ENCODE measurements at regions not wholly inside any gene's neighbourhood (a gene's known extent, or its start where the extent isn't known, plus 50 kb on each side); places are given as distances from the start of the nearest gene placed in this dataset.
"Not testable (repeated sequence)": the region's sequence is repeated elsewhere in the genome, so short reads cannot be mapped to it uniquely, and the experiment has no call there.

DNA sequence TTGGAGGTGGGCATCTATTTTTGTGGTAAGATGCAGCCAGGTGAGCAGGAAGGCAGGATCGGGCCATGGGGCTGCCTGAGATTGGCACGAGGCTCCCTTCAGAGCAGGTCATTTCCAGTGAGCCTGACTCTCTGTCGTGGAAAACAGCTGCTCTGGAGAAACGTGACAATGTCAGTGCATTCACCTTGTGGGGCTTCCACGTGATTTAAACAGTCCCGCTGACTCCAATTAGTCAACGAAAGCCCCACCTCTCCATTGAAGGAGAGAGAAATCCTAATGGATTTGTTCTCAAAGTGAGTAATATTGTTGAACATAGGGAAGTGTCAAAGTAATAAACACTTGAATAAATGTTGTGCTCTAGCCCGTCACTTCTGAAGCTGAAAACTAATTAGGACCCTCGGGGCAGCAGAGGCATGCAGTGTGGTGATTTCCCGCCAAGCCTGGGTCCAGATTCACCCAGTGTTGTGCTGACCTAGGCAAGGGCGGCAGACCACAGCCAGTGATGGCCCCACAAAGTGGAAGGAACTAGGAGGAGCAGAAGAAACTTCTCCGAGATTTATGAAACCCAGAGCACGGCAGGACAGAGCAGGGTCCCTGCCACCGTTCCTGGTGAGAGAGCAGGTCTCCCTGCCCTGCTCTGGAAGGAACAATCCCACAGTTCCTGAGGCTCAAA, 172.5 kb upstream of the C1orf174 start:
- no peak for DNase-seq

DNA sequence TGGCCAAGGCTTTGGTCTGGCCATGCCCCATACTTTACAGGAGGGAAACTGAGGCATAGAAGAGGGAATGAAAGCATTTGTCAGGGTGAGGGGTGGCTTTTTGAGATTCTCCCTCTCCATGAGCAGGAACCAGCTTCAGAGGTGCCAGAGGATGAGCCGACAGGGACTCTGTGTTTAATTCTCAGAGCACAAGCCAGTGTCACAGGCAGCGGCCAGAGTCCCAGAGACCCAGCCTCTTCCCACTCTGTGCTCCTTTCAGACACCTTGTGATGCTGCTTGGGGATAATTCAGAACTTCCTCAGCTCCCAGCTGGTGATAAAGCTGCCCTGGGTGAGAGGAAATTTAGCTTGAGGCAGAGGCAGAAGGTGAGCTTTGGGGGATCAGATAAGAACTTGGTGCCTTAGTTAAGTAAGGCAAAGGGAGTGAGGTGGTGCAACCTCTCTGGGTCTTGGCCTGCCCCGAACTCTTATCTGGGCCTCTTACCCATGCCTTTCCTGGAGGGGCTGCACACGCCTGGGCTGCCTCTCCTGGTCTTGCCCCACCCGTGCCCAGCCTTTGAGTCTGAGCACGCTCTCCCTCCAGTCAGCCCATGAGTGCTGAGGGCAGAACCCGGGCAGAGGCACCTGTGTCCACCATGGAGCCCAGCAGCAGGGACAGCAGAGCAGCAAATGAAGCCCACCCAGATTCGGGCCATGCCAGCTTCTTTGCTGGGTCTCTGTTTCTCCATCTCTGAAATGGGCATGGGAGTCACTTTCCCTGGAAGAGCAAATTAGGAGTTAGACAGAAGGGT, 175.6 kb upstream of the C1orf174 start:
- no peak for DNase-seq

DNA sequence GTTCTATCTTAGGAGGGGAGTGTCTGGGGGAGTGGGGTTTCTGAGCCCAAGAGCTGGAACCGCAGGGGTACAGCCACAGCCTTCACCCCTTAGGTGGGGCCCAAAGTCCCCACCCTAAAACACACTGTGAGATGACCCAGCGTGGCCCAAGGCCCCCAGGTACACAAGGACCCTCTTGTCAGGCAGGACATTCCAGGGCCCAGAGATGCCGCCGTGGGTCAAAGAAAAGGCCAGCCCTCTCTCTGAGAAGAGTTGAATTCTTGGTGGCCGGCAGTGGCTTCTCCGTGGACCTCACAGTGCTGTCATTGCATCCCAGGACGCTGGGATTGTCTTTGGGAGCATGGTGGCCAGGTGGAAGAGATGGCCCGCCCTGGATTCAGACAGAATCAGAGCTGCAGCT, 176.3 kb upstream of the C1orf174 start:
- no peak for DNase-seq

DNA sequence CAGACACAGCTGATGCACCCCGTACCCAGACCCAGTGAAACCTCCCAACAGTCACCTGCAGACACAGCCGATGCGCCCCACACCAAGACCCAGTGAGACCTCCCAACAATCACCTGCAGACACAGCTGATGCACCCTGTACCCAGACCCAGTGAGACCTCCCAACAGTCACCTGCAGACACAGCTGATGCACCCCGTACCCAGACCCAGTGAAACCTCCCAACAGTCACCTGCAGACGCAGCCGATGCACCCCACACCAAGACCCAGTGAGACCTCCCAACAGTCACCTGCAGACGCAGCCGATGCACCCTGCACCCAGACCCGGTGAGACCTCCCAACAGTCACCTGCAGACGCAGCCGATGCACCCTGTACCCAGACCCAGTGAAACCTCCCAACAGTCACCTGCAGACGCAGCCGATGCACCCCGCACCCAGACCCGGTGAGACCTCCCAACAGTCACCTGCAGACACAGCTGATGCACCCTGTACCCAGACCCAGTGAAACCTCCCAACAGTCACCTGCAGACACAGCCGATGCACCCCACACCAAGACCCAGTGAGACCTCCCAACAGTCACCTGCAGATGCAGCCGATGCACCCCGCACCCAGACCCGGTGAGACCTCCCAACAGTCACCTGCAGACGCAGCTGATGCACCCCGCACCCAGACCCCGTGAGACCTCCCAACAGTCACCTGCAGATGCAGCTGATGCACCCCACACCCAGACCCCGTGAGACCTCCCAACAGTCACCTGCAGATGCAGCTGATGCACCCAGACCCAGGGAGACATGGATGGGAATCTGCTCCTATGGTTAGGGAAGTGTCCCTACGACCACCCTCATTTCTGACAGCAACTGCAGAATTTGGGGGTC, 178.3 kb upstream of the C1orf174 start:
- DNase-seq = not testable (repeated sequence)

DNA sequence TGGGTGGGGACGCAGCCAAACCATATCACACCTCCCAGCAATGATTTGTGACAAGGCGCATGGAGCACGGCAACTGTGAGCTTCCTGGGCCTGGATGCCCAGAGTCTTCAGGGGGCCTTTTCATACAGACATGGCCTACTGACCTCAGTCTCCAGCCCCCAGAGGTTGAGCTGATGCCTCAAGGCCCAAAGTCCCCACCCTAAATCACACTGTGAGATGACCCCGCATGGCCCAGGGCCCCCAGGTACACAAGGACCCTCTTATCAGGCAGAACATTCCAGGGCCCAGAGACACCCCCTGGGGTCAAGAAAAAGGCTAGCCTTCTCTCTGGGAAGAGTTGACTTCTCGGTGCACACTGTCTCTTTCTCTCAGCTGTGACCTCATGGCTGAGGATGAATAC, 179.7 kb upstream of the C1orf174 start:
- no peak for DNase-seq

DNA sequence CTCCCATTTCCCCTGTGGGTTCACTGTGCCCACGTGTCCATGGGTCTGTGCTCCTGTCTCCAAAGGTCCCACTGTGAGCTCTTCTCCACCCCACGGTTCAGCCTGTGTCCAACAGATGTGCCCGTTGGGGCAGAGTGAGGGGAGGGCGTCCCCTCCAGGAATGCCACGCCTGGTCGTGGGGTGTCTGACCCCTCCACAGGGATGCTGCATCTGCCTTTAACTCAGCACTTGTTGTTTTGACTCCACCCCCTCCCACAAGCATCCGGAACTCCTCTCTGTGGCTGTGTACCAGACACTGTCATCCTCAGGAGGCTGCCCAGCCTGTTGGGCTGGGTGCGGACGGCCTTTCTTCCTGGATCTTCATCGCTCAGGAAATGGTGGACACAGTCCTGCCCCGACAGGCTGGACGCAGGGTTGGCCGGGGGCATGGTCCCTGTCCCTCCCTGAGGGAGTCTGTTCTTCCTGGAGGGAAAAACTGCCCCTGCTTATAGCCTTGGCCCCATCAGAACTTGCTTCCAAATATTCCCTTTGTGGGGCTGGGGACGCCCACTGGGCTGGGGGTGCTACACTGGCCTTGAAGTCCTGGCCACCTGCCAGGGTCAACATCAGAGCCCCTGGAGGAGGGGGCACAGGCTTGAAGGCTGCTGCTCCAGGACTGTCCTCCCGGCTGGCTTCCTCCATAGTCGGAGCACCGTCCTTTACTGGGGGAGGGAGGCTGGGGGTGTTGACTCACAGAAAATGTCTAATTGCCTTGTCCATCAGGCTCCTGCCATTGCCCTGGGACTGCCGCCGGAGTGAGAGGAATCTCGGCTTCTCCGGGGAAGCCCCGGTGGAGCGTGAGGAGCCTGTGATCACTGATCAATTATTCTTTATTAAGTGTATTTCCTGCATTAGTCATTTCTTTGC, 182.0 kb upstream of the C1orf174 start:
- no peak for DNase-seq

DNA sequence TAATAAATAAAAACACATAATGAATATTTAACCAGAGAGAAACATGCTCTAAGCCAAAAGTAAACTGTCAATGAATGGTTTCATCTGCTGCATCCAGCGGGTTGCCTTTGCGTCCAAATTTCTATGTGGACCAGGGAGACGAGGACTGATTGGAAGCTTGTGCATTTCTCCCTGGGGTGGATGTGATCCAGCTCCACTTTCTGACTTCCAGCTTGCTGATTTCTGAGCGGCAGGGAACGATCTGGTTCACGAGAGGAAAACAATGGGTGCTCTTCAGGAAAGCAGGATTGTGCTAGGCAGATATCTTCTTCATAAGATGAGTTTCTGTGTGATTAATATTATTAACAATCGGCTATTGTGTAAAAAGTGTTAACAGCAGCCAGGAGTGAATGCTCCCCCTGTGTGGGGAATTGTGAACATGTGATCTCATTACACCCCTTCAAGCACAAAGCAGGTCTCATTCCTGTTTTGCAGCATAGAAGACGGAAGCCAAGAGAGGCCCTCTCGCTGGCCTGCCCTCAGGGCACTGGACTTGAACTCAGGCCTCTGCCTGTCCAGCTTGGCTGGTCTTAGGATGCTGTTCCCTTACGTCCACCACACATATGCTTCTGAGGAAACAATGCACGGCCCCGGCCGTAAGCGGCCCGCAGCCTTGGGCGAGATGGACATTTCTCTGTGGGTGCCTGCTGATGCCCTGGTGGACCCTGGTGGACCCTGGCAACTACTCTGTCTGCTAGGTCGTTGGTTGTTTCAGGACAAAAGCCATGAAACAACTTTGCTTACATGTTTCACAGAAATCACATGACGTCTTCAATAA, 183.4 kb upstream of the C1orf174 start:
- no peak for DNase-seq

DNA sequence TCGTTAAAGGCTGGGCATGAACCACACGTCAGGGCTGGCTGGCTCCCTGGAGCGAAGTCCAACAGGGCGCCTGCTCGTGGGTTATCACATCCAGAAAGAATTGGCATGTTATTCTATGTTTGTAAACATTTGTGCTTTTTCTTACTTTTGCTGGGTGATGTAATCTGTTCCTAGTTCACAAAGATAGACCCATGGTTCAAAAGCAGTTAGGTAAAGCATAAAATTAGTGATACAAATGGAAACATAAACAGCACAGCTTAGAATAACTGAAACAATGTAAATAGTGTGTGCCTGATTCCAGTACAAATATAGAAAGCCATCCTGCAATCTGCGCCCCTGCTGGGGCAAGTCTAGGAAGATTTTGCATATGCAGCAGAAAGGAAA, 184.0 kb upstream of the C1orf174 start:
- no peak for DNase-seq

DNA sequence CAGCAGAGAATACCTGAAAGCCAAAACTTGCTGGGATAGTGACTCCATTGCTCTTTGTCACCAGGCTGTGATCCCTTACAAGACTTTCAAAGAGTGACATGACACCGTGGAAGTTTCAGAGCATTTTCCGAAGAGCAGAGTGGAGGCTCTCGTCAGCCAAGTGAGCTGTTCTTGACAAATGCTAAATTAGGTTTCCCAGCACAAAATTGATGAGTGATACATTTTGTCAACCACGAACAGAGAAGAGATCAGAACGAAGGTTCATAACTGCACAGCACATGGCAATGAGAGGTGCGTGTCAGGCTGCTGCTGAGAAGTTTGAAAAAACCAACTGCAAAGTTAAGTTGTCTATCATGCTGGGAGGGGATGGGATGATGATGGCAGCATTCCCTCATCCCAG, 184.4 kb upstream of the C1orf174 start:
- DNase-seq = no peak

DNA sequence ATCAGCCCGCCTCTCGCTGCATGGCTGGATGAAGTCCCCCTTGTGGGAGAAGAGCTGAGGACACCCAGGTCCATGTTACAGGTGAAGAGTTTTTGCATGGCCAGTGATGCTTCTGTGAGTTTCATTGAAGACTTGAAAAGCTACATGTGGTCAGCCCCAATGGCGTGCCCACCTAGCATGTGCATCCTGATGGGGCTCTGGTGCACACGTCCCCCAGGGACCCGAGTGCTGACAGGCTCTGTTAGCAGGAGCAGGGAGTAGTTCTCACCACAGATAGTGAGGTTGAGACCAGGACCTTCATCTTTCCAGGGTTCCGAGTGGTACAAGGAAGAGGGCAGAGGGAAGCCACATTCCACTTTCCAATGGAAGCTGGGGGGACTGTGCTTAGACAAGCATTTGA, 184.8 kb upstream of the C1orf174 start:
- no peak for DNase-seq

DNA sequence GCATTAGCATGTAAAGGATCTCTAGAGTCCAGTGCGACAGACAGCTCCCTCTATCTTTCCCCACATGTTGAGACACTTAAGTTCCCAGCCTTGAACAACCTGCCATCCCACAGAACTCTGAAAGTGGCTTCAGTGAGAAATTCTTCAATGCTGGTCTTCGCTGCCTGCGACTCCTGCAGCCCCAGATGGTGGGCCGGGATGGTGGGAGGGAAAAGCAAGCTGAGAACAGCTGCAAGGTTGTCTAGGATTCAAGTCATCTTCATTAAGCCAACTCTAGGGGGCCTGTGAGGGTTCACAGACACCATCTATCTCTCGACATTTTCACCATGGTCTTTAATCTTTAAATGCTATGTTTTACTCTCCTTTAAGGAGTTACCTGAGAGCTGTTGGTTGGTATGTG, 185.5 kb upstream of the C1orf174 start:
- no peak for DNase-seq

DNA sequence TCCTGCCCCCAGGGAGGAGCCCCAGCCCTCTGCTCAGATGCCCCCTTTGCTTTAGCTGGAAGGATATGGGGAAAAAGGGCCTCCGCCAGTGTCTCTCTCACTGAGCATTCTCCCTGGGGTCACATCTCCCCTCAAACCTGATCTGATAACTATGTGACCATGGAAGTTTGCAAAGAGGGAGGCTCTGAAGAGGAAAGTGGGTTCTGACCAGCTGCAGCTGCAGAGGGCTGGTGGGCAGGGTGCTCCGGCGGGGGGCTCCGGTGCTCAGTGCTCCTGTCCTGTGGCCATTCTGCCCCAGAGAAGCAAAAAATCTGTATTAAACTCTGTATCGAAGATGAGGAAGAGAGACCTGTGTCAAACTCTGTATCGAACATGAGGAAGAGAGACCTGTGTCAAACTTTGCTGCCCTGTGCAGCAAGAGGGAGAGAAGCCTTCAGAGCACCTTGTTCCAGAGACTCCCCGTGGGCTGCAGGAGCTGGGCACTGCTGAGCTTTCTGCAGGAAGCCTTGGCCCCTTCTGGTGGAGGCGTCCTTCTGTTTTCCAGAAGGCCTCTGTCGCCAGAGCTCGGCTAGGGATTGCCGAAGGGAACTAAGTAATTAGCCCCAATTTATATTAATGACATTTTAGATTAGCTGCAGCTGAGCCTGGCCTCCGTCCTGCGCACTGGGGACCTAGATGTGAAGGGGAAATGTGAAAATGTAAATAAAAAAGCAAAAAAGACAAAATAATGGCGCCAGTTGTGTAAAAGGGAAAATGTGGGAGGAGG, 186.2 kb upstream of the C1orf174 start:
- DNase-seq = no peak

DNA sequence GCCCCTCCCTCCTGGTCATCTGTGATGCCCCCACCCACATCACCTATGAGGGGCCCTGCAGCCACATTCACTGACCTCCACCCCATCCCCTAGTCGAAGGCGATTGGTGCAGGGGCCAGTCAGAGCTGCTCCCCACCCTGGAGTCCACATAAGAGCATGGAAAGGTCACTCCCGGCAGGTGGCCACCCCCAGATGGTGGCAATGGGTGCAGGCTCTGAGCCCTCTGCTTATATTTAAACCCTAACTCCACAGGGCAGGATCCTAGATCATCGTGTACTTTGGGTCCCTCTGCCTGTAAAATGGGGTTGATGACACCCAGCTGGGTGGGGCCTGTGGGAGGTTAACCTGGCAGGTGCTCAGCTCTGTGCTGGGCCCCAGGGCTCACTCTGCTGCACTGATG, 186.8 kb upstream of the C1orf174 start:
- DNase-seq = no peak

DNA sequence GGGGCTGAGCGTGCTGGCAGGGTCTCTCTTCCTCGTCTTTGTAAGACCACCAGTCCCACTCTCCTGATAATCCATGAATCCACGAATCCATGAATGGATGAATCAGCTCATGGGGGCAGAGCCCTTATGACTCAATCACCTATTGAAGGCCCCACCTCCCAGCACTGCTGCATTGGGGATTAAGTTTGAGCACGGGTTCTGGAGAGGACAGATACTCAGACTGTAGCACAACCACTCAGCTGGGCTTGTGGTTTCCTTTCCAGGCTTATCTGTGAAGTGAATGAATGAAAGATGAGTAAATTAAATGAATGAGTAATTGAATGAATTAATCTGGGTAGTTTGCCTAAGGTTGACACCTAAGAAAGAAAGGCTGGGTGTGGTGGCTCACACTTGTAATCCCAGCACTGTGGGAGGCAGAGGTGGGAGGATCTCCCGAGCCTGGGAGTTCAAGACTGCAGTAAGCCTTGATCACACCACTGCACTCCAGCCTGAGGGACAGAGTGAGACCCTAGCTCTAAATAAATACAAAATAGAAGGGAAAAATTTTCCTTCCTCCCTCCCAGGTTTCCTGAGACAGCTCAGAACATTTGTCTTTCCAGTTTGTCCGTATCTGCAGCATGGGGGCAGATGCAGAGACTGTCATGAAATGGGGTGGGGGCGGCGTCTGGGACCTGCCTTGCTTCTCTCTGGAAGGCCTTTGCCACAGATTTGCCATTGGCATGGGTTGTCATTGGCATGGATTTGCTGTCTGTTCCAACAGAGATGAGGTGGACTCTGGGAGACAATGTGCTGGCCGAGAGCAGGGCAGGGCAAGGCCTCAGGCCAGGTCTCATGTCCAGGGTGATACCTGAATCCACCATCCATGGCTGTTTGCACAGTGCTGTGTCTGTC, 187.7 kb upstream of the C1orf174 start:
- no peak for DNase-seq

DNA sequence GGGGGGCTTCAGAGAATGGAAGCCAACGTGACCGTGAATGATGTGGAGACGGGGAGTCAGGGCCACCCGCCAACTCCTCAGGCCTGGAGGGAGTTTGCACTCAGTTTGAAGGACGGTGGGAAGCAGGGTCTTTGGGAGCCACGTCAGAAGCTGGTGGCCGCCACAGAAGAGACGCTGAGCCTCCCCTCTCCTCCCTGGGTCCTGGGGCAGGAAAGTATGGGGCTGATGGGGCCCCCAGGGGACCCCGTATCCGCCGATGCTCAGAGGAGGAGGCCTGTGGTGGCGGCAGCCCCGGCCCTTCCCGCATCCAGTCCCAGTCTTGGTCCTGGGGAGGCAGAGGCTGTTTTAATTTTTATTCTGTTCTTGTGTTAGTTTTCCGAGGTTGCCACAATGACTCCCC, 188.6 kb upstream of the C1orf174 start:
- no peak for DNase-seq

DNA sequence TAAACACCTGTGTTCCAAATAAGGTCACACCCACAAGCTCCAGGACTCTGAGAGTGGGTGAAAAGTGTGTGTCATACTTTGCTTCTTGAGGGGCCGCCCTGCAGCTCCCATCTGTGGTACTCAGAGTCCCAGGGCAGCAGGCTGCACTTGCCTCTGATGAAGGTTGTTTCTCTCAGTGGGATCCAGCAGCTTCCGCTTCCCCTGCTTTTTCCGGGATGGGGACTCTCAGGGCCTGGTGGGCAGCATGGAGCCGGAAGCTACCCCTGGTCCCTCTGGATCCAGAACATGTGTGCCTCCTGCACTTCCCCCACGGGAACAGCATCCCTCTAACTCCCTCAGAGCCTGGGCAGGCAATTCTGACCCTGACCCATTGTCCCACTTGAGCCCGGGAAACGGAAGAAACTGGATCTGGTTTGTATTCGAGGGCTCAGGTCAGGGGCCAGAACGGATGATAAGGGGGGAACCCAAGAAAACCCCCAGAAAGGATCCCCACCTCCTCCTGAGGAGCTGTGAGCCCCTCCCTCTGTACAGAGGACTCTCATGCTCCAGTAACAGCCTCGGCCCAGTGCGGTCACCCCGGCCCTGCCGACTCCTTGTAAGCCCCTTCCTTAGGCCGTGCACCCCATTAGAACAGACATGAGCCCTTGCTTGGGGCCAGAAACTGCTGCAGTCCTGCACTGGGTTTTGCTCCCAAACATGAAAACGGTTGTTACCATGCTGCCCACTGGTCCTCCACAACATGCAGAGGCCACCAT, 189.5 kb upstream of the C1orf174 start:
- DNase-seq = no peak

DNA sequence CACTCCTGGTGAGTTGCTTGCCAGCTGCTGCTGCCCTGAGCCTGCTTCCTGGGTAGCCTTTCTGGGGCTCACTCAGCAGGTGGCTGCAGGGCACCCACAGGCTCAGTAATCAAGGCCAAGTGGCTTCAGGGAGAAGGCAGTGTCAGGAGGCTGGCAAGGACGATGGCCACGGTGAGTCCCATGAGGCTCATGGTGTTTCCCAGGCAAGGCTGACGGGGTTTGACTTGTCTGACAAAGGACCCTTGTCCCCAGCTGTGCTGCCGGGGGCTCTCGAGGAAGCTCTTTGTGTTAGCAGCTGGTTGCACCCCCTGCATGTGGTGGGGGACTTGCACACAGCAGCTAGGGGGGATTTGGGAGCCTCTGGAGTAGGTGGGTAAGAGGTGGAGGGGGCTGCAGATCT, 190.5 kb upstream of the C1orf174 start:
- no peak for DNase-seq

DNA sequence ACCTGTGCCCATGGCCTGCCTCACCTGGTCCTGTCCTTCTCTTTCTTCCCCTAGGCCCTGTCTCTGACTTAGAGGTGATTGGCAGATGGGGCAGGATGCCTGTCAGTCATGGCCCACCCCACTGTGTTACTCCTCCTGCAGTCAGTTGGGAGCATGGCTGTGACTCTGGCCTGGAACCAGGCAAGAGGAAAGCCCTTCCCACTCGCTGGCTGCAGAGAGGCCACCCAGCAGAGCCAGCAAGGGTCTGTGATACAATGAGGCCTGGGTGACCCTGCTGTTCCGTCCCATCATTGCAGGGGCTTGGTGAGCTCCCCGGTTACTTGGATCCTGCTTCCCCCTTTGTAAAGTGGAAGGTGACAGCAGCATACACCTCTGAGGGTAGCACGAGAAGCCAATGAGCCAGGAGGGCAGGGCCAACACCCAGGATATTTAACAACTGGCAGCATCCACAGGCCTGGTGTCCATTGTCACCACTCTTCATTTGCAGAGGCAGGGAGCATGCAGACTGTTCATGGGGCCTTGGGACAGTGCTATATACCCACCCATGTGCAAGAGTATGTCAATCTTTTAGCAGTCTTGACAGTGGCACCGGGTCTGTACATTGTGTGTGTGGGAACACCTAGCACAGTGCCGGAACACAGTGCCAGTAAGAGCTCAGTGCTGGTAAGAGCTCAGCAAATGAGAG, 191.0 kb upstream of the C1orf174 start:
- no peak for DNase-seq

DNA sequence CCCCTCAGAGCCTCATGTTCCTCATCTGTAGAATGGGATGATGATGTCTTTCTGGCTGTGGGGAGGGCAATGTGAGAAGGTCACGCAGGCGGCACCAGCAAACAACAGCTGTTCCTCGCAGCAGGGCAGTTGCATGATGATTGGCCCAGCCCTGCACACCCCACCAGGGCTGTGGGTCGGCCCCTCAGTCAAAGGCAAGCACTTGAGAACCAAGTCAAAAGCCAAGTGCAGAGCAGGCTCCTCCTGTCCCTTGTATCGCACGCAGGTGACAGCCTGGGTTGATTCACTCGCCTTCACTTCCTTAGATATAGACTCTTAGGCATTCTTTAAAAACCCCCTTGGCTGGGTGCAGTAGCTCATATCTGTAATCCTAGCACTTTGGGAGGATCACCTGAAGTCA, 191.9 kb upstream of the C1orf174 start:
- no peak for DNase-seq
